Epidermal melanocyte (primary cell): ENCODE measurements at regions not wholly inside any gene's neighbourhood (a gene's known extent, or its start where the extent isn't known, plus 50 kb on each side); places are given as distances from the start of the nearest gene placed in this dataset.
"Not testable (repeated sequence)": the region's sequence is repeated elsewhere in the genome, so short reads cannot be mapped to it uniquely, and the experiment has no call there.

ENCODE experiments used
- DNase-seq: peaks from one replicate; pipeline ENCODE4 v3.0.0; 2011; ENCODE audit warnings: low spot score; ENCODE audit not compliant: insufficient read length

DNA sequence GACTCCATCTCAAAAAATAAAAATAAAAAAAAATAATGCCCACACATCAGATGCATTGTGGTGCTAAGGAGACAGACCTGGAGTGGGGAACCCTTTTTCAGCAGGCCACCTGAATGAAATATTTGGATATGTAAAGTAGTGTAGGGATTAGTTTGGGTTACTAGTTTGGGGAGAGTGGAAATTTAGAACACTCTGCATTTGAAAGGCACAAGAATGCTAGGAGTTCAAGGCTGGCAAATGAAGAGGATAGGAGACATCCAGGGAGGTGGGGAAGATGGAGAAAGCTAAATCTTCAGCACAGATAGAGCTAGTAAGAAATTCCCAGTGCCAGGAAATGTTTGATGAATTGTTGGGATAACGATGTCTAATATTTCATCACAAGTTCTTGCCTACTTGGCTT, 298.3 kb upstream of the ERCC4 start:
- no peak for DNase-seq

DNA sequence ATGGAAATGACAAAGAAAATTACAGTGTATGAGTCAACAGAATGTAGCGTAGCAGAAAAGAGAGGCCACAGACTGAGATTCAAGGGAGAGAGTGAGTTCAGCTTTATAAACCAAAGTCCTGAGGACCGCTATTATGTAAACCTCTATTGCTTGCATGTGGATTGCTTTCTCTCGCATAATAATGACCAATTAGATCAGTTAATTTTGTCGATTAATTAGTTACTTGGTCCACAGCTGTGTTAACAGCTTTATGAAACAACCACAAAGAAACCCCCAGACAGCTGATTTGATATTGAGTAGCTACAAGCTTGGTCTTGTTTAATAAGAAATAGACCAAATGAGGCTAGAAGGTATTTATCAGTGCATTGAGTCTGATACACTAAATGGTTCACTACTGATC, 291.8 kb upstream of the ERCC4 start:
- no peak for DNase-seq

DNA sequence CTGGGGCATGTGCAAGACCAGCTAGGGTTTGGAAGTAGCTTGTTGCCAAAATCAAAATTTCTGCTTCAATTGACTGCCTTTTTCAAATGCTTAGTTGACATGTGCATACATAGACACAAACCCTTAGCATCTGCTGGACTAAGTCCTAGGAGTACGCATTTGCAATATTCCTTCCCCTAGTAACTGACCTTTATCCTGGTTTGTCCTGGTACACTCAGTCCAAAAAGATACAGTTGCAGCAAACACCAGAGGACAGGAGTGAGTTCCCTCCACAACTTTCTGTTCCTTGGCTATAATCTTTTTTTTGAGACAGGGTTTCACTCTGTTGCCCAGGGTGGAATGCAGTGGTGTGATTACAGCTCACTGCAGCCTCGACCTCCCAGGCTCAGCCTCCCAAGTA, 290.2 kb upstream of the ERCC4 start:
- DNase-seq, result no peak

- DNase-seq, result no peak
Measured at GRCh38 chr16:13630374-13630773, 289.6 kb upstream of the ERCC4 start.

DNA sequence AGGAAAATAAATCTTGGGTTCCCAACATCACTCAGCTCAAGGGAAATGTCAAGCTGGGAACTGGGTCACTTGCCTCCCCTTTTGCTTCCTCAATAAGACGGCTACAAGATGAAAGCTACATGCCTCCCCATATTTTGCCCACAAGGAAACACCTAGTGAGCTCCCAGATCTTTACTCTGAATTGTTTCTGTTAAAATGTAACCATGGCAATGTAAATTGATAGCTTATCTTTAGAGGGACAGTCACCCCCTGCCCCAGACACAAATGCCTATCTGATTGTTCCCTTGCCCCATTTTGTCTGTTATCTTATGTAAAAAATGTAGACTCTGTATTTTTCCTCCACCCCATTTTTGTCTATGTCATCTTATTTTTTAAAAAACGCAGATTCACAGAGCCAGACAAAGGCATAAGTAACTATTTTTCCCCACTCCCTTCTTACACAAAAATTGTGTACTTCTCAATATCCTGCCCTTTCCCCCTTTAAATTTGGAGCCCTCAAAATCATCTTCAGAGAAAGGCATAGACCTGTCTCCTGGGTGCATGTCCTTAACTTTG, 288.7 kb upstream of the ERCC4 start:
- DNase-seq, result no peak

DNA sequence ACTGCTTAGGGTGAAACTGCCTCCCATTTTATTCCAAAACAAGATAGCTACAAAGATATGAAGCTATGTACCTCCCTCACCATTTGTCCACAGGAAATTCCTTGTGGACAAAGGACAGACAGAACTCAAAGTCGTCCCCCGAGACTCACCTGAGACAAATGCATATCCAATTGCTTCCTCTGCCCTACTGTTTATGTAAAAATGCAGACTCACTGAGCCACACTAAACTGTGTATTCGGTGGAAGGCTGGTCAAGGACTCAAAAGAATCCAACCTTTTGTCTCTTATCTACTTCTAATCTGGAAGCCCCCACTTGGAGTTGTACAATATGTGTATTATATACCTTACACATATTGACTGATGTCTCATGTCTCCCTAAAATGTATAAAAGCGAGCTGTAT, 288.0 kb upstream of the ERCC4 start:
- DNase-seq, result no peak

DNA sequence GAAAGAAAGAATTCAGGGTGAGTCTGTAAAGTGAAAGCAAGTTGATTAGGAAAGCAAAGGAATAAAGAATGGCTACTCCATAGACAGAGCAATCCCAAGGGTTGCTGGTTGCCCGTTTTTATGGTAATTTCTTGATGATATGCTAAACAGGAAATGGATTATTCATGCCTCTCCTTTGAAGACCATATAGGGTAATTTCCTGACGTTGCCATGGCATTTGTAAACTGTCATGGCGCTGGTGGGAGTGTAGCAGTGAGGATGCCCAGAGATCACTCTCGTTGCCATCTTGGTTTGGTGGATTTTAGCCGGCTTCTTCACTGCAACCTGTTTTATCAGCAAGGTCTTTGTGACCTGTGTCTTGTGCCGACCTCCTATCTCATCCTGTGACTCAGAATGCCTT, 287.4 kb upstream of the ERCC4 start:
- not testable (repeated sequence) for DNase-seq

- no peak for DNase-seq
Measured at GRCh38 chr16:13633391-13633861, 286.5 kb upstream of the ERCC4 start.

GRCh38 chr16:13634253-13634652, 285.7 kb upstream of the ERCC4 start:
- no peak for DNase-seq

DNA sequence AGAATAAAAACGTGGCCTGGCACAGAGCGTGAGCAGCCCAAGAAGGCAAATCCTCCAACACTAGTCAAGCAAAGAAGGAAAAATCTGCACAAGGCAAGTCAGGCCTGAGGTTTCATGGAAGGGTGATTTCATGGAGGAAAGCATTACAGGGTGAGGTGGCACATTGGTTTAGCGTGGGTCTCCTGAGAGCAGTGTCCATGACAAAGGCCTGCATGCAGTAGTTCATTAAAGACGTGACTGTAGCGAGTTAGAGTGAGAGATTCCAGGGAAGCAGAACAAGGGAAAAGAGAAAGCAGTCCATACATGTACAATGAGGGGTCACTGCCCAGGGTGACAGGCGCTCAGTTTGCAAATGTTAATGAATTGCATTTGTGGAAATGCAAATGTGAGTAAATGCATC, 285.0 kb upstream of the ERCC4 start:
- no peak for DNase-seq

GRCh38 chr16:13638218-13638617, 281.7 kb upstream of the ERCC4 start:
- no peak for DNase-seq

DNA sequence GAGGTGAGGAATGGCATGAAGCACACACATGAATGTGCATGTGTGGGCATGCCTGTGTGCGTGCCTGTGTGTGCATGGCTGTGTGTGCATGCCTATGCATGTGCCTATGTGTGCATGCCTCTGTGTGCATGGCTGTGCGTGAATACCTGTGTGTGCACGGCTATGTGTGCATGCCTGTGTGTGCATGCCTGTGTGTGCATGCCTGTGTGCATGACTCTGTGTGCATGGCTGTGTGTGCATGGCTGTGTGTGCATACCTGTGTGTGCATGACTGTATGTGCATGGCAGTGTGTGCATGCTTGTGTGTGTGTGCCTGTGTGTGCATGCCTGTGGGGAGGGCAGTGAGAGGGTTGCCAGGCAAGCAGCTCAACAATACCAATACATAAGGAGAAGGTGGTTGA, 276.5 kb upstream of the ERCC4 start:
- DNase-seq, result no peak

DNA sequence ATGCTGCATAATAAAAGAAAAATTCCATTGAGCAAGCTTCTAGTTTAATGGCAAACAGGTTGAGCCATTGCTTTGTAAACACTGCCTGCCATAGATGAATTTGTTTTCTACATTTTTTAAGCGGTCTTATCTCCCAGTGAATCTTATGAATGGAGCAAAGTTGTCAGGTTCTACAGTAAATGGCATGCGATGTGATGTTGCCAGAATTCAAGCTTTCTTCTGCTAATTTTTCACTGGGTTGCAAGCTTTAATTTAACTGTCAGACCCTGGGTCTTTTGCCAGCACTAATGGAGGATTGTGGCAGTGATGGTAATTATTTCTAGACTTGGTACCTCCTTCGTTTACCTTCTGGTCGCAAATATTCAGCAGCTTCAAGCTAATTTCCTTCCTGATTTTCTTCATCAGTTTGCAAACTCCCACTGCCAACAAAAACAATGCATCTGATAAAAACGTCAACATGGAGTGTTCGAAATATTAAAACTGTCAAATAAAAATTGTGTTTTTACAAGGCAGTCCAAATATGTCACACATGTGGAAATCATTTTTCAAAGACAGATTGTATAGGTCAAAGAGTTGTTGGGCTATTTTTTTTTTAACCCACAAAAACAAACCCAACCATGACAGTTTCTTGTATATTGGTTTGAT, 274.2 kb upstream of the ERCC4 start:
- DNase-seq, result no peak

GRCh38 chr16:13660807-13661206, 259.1 kb upstream of the ERCC4 start:
- no peak for DNase-seq

DNA sequence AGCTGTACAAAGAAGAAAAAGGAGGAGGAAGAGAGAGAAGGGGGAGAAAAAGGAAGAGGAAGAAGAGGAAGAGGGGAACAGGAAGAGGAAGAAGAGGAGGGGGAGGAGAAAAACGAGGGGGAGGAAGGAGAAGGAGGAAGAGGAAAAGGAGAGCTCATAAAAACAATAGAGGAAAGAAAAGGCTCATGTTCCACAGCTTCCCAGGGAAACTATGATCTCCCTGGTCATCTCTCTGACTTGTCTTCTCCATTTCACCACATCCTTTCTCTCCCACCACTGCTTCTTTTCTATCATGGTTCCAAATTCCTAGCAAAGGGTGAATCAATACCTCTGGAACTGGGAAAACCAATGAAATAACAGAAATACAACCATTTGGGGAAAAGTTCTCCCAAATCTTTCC, 254.1 kb upstream of the ERCC4 start:
- no peak for DNase-seq

GRCh38 chr16:13672196-13672595, 247.8 kb upstream of the ERCC4 start:
- no peak for DNase-seq

DNA sequence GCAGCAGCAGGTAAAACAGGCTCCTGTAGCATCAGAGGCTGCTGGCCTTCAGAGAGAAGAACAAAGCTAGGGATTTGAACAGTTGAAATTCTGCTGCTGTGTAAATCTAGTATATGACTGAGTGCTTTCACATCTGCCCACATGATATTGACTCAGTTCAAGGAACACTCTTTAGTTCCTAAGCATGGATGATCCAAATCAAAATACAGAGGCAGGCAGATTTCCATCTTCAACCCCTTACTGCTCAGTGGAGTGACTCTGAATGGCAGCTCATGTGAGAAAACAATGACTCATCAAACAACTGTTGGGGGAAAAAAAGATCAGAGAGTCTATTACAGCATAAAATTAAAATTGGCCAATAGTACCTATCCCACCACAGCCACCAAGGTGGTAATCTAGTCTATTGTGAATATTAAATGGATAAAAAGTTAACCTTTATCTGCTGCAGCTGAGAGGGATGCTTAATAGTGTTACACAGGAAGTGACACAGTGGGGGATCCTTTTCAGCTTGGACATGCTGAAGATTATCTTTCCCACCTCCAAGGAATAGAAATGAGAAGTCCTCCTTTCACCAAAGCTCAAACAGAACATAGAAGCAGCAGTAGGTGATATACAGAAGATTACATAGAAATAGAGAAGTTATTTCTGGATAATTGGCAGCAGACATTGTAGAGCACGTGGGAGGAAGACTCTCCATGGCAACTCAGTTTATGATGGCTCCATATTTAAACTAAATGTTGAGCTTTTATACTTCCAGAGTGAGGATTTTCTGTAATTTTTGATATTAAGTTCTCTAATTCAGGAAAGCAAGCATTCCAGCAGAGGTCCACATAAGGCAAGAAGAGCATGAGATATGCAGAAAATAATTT, 239.7 kb upstream of the ERCC4 start:
- DNase-seq, result no peak

DNA sequence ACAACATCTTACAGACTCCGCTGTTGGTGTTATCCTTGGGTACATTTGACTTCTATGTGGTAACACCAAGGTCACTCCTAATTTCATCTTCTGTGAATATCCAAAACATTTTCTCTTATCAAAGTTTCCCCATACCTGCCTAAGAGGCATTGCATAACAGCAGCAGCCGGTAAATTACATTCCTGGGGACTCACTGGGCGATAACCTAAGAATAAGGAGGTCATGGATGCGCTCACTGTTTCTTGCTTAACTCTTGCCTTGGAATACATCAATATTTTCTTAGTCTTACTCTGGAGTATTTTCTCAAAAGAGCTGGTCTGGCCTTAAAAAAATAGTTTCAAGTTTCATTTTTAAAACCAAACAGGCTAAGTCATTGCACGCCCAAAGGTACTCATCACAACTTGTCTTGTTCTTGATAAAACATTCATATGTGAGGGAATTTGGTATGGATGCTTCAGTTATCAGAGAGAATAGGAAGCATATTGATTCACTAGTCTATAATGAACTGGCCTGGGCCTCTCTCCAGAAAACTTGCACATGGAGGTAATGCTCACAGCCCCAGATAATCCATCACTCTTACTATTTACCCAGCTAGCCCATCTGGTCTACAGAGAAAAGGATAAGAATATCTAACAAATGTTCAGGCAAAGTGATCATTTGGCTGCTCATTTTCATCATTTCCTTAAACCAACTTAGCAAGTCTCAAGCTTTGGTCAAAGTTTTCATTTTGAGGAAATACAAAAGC, 235.0 kb upstream of the ERCC4 start:
- no peak for DNase-seq

- DNase-seq, result no peak
Measured at GRCh38 chr16:13696017-13696416, 223.9 kb upstream of the ERCC4 start.

DNA sequence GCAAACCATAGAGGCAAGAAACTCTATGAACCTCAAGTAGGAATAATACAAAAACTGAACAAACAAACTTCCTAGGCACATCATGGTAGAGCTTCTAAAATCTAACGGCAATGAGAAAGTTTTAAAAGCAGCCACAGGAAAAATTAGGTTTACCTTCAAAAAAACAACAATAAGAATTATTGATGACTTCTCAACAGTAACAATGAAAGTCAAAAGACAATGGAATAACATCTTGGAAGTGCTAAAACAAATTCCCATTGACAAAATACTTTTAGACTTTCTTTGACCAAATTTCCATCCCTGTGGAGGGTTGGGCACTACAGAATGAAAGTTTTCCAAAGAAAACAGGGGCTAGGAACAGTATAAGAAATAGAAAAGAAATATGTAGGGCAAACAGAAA, 222.9 kb upstream of the ERCC4 start:
- no peak for DNase-seq

DNA sequence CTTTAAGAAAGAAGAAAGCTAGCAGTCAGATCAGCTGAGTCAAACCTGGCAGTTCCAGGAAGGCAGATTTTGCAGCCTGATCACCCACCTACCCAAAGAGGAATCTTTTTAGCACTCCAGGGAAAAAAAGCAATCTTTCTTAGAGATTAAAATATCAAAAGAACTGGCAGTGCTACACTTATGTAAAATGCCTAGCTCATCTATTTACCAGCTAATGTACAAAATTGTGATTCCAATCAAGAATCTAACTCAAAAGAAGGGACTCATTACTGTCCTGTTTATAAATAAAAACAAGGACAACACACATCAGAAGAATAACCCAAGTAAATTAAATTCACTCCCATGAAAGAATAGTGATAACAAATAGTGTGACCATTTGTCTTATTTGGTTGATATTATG, 222.4 kb upstream of the ERCC4 start:
- no peak for DNase-seq

GRCh38 chr16:13702614-13703013, 217.3 kb upstream of the ERCC4 start:
- no peak for DNase-seq
